ENCODE measurements at regions not wholly inside any gene's neighbourhood (a gene's known extent, or its start where the extent isn't known, plus 50 kb on each side); places are given as distances from the start of the nearest gene placed in this dataset.

GRCh38 chr6:164887660-164888059 lies 421.7 kb downstream of the C6orf118 start:
- no peak for TF ChIP-seq SMC3 (IDR thresholded peaks at IDR 0.05; ENCODE audit: low read depth, low read length)
- TF ChIP-seq CTCF (conservative IDR thresholded peaks at IDR 0.05; ENCODE audit: low read depth, low read length) = no peak
- TF ChIP-seq POLR2A (IDR thresholded peaks at IDR 0.05; ENCODE audit: low read depth, low read length) = no peak
- no peak for TF ChIP-seq MAZ (IDR thresholded peaks at IDR 0.05; ENCODE audit: borderline replicate concordance, low read depth, low read length)
- no peak for TF ChIP-seq RCOR1 (IDR thresholded peaks at IDR 0.05; ENCODE audit: insufficient replicate concordance, low read length)
- TF ChIP-seq RAD21 (IDR thresholded peaks at IDR 0.05; ENCODE audit: low read length) = no peak
- TF ChIP-seq NFE2L2 (IDR thresholded peaks at IDR 0.05; ENCODE audit: low read depth, low read length) = no peak
- no peak for TF ChIP-seq RFX5 (IDR thresholded peaks at IDR 0.05; ENCODE audit: low read depth, low read length)
- no peak for TF ChIP-seq MAFK (IDR thresholded peaks at IDR 0.05; ENCODE audit: low read depth, low read length)
- TF ChIP-seq, protein P1, sequence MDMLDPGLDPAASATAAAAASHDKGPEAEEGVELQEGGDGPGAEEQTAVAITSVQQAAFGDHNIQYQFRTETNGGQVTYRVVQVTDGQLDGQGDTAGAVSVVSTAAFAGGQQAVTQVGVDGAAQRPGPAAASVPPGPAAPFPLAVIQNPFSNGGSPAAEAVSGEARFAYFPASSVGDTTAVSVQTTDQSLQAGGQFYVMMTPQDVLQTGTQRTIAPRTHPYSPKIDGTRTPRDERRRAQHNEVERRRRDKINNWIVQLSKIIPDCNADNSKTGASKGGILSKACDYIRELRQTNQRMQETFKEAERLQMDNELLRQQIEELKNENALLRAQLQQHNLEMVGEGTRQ (IDR thresholded peaks at IDR 0.05; ENCODE audit: low read depth, low read length) = no peak
- TF ChIP-seq FOS (IDR thresholded peaks at IDR 0.05; ENCODE audit: low read depth, low read length) = no peak

All from IMR-90 (cell line).